IMR-90 (cell line): ENCODE measurements at regions not wholly inside any gene's neighbourhood (a gene's known extent, or its start where the extent isn't known, plus 50 kb on each side); places are given as distances from the start of the nearest gene placed in this dataset.

Experiments
- ATAC-seq: fragments of 200-7000 bp; cut with Tn5 transposase; 2 replicates; pipeline ENCODE4 v1.9.1; 2020; ENCODE audit warnings: low read depth, mild to moderate bottlenecking, moderate library complexity
- BruUV-seq: library from RNA; stranded (reverse); fragments of 400-500 nt; replicated peaks from 2 replicates; lab custom pipeline; 2021; lab: Mats Ljungman, UMichigan
- CTCF ChIA-PET: fragments of 300-600 bp; formaldehyde crosslinking; extraction: SDS; loops from one replicate; lab custom pipeline; 2021; ENCODE audit warnings: antibody characterized with exemption; lab: Yijun Ruan, JAX
- POLR2A ChIA-PET: fragments of 300-600 bp; sonication (Branson Sonifier 250); formaldehyde crosslinking; loops from one replicate; lab custom pipeline; 2022; ENCODE audit warnings: antibody characterized with exemption; ENCODE audit not compliant: unreplicated experiment; lab: Charles Lee
- DNase-seq: peaks from one replicate; pipeline ENCODE4 v3.0.0; 2013
- H2AFZ ChIP-seq: replicated peaks from 2 replicates; pipeline ENCODE3; 2013; ENCODE audit warnings: low read length, mild to moderate bottlenecking; ENCODE audit not compliant: poor library complexity
- H2AK5ac ChIP-seq: 2 replicates; pipeline ENCODE4 v1.6.1; 2013; ENCODE audit warnings: low read depth, low read length, inconsistent platforms
- H2AK9ac ChIP-seq: replicated peaks from 2 replicates; pipeline ENCODE3; 2013; ENCODE audit warnings: mild to moderate bottlenecking, low read depth, low read length, moderate library complexity; ENCODE audit not compliant: poor library complexity
- H2BK120ac ChIP-seq: 2 replicates; pipeline ENCODE4 v1.6.1; 2013; ENCODE audit warnings: low read depth, low read length, inconsistent platforms
- H2BK15ac ChIP-seq: 3 replicates; pipeline ENCODE4 v1.6.1; 2013; ENCODE audit warnings: low read depth, low read length, inconsistent platforms
- H2BK20ac ChIP-seq: 2 replicates; pipeline ENCODE4 v1.6.1; 2013; ENCODE audit warnings: low read depth, mild to moderate bottlenecking, inconsistent platforms, low read length, moderate library complexity
- H2BK5ac ChIP-seq: 2 replicates; pipeline ENCODE4 v1.6.1; 2013; ENCODE audit warnings: mild to moderate bottlenecking, low read depth, low read length, inconsistent platforms; ENCODE audit not compliant: poor library complexity, severe bottlenecking
- H3K14ac ChIP-seq: replicated peaks from 2 replicates; pipeline ENCODE4 v1.6.1; 2013; ENCODE audit warnings: low read depth, low read length, inconsistent platforms
- H3K18ac ChIP-seq: 2 replicates; pipeline ENCODE4 v1.6.1; 2013; ENCODE audit warnings: low read depth, low read length, control low read depth
- H3K23ac ChIP-seq: 2 replicates; pipeline ENCODE4 v1.6.1; 2013; ENCODE audit warnings: low read depth, low read length, inconsistent platforms
- H3K27ac ChIP-seq: 2 replicates; pipeline ENCODE4 v1.5.1; 2013; ENCODE audit warnings: mild to moderate bottlenecking, control low read depth, low read length; ENCODE audit not compliant: insufficient read depth
- H3K27me3 ChIP-seq: 2 replicates; pipeline ENCODE4 v1.6.1; 2013; ENCODE audit warnings: low read length; ENCODE audit not compliant: control insufficient read depth, insufficient read depth
- H3K36me3 ChIP-seq: 2 replicates; pipeline ENCODE4 v1.6.1; 2013; ENCODE audit warnings: low read length, mixed read lengths; ENCODE audit not compliant: control insufficient read depth, insufficient read depth
- H3K4ac ChIP-seq: 2 replicates; pipeline ENCODE4 v1.6.1; 2013; ENCODE audit warnings: low read depth, low read length, inconsistent platforms
- H3K4me1 ChIP-seq: 2 replicates; pipeline ENCODE4 v1.6.1; 2013; ENCODE audit warnings: low read length, mixed read lengths; ENCODE audit not compliant: control insufficient read depth, insufficient read depth
- H3K4me2 ChIP-seq: 2 replicates; pipeline ENCODE4 v1.6.1; 2013; ENCODE audit warnings: low read depth, mild to moderate bottlenecking, control low read depth, low read length, moderate library complexity
- H3K4me3 ChIP-seq: 2 replicates; pipeline ENCODE4 v1.5.1; 2013; ENCODE audit warnings: low read depth, mild to moderate bottlenecking, control low read depth, low read length, moderate library complexity; ENCODE audit not compliant: insufficient read depth
- H3K56ac ChIP-seq: 2 replicates; pipeline ENCODE4 v1.6.1; 2013; ENCODE audit warnings: low read length, inconsistent platforms; ENCODE audit not compliant: insufficient read depth; ENCODE audit errors: extremely low read depth
- H3K79me1 ChIP-seq, 2 experiments: 2 replicates each; pipeline ENCODE4 v1.6.1; 2013; ENCODE audit warnings: low read length in 2 of 2, inconsistent platforms in 1 of 2, low read depth in 1 of 2
- H3K9ac ChIP-seq: 2 replicates; pipeline ENCODE4 v1.6.1; 2013; ENCODE audit warnings: low read depth, low read length, control low read depth
- H3K9me1 ChIP-seq: 2 replicates; pipeline ENCODE4 v1.6.1; 2013; ENCODE audit warnings: low read length, inconsistent platforms; ENCODE audit not compliant: insufficient read depth
- H3K9me3 ChIP-seq: 2 replicates; pipeline ENCODE4 v1.6.1; 2013; ENCODE audit warnings: low read length; ENCODE audit not compliant: control insufficient read depth, insufficient read depth
- H4K20me1 ChIP-seq: 2 replicates; pipeline ENCODE4 v1.6.1; 2013; ENCODE audit warnings: low read length, inconsistent platforms; ENCODE audit not compliant: insufficient read depth
- H4K5ac ChIP-seq: 2 replicates; pipeline ENCODE4 v1.6.1; 2013; ENCODE audit warnings: mild to moderate bottlenecking, low read depth, low read length, control low read depth
- H4K8ac ChIP-seq, 2 experiments: 2 replicates each; pipeline ENCODE4 v1.6.1; 2013; ENCODE audit warnings: low read depth in 2 of 2, low read length in 2 of 2, control low read depth in 1 of 2, inconsistent platforms in 1 of 2
- H4K91ac ChIP-seq: 2 replicates; pipeline ENCODE4 v1.6.1; 2013; ENCODE audit warnings: low read depth, low read length, inconsistent platforms; ENCODE audit not compliant: insufficient read depth
- BHLHE40 ChIP-seq: fragments of 150-350 bp; IDR thresholded peaks from 2 replicates; pipeline ENCODE4 v1.6.1; 2016; ENCODE audit warnings: mild to moderate bottlenecking, low read depth, low read length
- CEBPB ChIP-seq: IDR thresholded peaks from 2 replicates; pipeline ENCODE4 v1.6.1; 2012; ENCODE audit warnings: low read depth, low read length, improper control_type of control experiment
- CHD1 ChIP-seq: IDR thresholded peaks from 2 replicates; pipeline ENCODE4 v1.6.1; 2012; ENCODE audit warnings: low read depth, low read length, improper control_type of control experiment
- ELK1 ChIP-seq: fragments of 150-350 bp; IDR thresholded peaks from 2 replicates; pipeline ENCODE4 v1.6.1; 2016; ENCODE audit warnings: low read depth, mild to moderate bottlenecking, low read length, moderate library complexity, borderline replicate concordance
- FOS ChIP-seq: fragments of 150-350 bp; IDR thresholded peaks from 2 replicates; pipeline ENCODE4 v1.6.1; 2016; ENCODE audit warnings: low read depth, low read length
- MAFK ChIP-seq: IDR thresholded peaks from 2 replicates; pipeline ENCODE4 v1.6.1; 2012; ENCODE audit warnings: low read depth, low read length, improper control_type of control experiment
- MXI1 ChIP-seq: IDR thresholded peaks from 2 replicates; pipeline ENCODE4 v1.6.1; 2012; ENCODE audit warnings: low read depth, mild to moderate bottlenecking, low read length, moderate library complexity, borderline replicate concordance
- POLR2A ChIP-seq: IDR thresholded peaks from 2 replicates; pipeline ENCODE4 v1.6.1; 2012; ENCODE audit warnings: mild to moderate bottlenecking, low read depth, low read length
- RAD21 ChIP-seq: IDR thresholded peaks from 2 replicates; pipeline ENCODE4 v1.6.1; 2012; ENCODE audit warnings: low read length, improper control_type of control experiment
- SMC3 ChIP-seq: fragments of 150-350 bp; IDR thresholded peaks from 2 replicates; pipeline ENCODE4 v1.6.1; 2016; ENCODE audit warnings: low read depth, mild to moderate bottlenecking, antibody characterized with exemption, low read length, moderate library complexity
- WGBS, 2 experiments: methylation state at CpG; one replicate each; pipeline versions ENCODE4 v1.1.5 to v1.1.7; 2013; ENCODE audit warnings: missing lambda C conversion rate in 2 of 2; ENCODE audit not compliant: insufficient read length in 1 of 2; ENCODE audit errors: extremely low coverage in 2 of 2; 5-methylcytosine and 5-hydroxymethylcytosine counted together
- dilution Hi-C: fragments of 300-500 bp; cut with HindIII; formaldehyde crosslinking; loops from one replicate; pipeline ENCODE4 v1.14.3; 2018; ENCODE audit warnings: low sequenced_read_pairs; ENCODE audit not compliant: unreplicated experiment
- in situ Hi-C: fragments of 300-500 bp; cut with MboI; formaldehyde crosslinking; loops from 3 replicates; pipeline ENCODE4 v1.14.3; 2019; ENCODE audit warnings: low sequenced_read_pairs, inconsistent platforms, mixed read lengths
- intact Hi-C: fragments of 100-400 bp; cut with micrococcal nuclease; formaldehyde crosslinking; loops from 2 replicates; pipeline ENCODE4 v1.10.0; 2022

GRCh38 chr2:199679883-199680282 lies 171.1 kb downstream of the FTCDNL1 start:
- WGBS, 2 experiments: no CpG with 5 or more reads among the region's 1 CpG

More at GRCh38 chr2:199679883-199680282, 171.1 kb downstream of the FTCDNL1 start:
- no TSS peak for BruUV-seq
- H4K5ac ChIP-seq: no peak overlapping the region
- no peaks in the 10 kb centered on the region for H4K20me1 ChIP-seq
- TF ChIP-seq CHD1 (no peak), MXI1 (no peak), POLR2A (no peak), ELK1 (no peak), FOS (no peak), BHLHE40 (no peak), RAD21 (no peak), MAFK (no peak), SMC3 (no peak), CEBPB (no peak)
- H2BK15ac ChIP-seq: no peak overlapping the region
- no peak overlapping the region for H2AK5ac ChIP-seq
- H3K9me1 ChIP-seq: no peaks in the 10 kb centered on the region
- H3K14ac ChIP-seq: no peak overlapping the region
- ChIA-PET POLR2A (no interaction called here), CTCF (no interaction called here)
- H4K8ac ChIP-seq: no peak overlapping the region
- no peak overlapping the region for H3K56ac ChIP-seq
- no peak overlapping the region for H3K27ac ChIP-seq
- no peak overlapping the region for H2BK5ac ChIP-seq
- no peak overlapping the region for H2AFZ ChIP-seq
- in situ Hi-C loops (no loop called here), intact Hi-C loops (no loop called here), dilution Hi-C loops (no loop called here)
- no peak overlapping the region for H2BK120ac ChIP-seq
- no peaks in the 10 kb centered on the region for H3K36me3 ChIP-seq
- H2BK20ac ChIP-seq: no peak overlapping the region
- DNase-seq (no peak), ATAC-seq (no peak)
- H2AK9ac ChIP-seq: no peak overlapping the region
- no peak overlapping the region for H4K91ac ChIP-seq
- no peak overlapping the region for H3K4ac ChIP-seq
- H3K4me2 ChIP-seq: no peak overlapping the region
- no peaks in the 10 kb centered on the region for H3K79me1 ChIP-seq
- no peak overlapping the region for H3K23ac ChIP-seq
- no peak overlapping the region for H3K4me3 ChIP-seq
- no peak overlapping the region for H3K9ac ChIP-seq
- H3K9me3 ChIP-seq: no peaks in the 10 kb centered on the region
- H3K4me1 ChIP-seq: no peaks in the 10 kb centered on the region
- H3K18ac ChIP-seq: no peak overlapping the region
- no peaks in the 10 kb centered on the region for H3K27me3 ChIP-seq
